OCI-LY3 (cell line): ENCODE measurements at regions not wholly inside any gene's neighbourhood (a gene's known extent, or its start where the extent isn't known, plus 50 kb on each side); places are given as distances from the start of the nearest gene placed in this dataset.

Experiments
- EZH2phosphoT487 ChIP-seq: fragments of 200-600 bp; shearing (Covaris generic); IDR thresholded peaks from 2 replicates; pipeline ENCODE4 v1.6.1; 2018; ENCODE audit warnings: antibody characterized with exemption, mixed run types, low read depth
- TF ChIP-seq, protein P1 (sequence below): fragments of 200-600, 300-600 bp; sonication (generic); IDR thresholded peaks from 2 replicates; pipeline ENCODE4 v1.5.1; 2014; ENCODE audit warnings: antibody characterized with exemption, low read length, low read depth

GRCh38 chr7:91720260-91720937, 160.1 kb downstream of the MTERF1 start:
- TF ChIP-seq, protein P1, sequence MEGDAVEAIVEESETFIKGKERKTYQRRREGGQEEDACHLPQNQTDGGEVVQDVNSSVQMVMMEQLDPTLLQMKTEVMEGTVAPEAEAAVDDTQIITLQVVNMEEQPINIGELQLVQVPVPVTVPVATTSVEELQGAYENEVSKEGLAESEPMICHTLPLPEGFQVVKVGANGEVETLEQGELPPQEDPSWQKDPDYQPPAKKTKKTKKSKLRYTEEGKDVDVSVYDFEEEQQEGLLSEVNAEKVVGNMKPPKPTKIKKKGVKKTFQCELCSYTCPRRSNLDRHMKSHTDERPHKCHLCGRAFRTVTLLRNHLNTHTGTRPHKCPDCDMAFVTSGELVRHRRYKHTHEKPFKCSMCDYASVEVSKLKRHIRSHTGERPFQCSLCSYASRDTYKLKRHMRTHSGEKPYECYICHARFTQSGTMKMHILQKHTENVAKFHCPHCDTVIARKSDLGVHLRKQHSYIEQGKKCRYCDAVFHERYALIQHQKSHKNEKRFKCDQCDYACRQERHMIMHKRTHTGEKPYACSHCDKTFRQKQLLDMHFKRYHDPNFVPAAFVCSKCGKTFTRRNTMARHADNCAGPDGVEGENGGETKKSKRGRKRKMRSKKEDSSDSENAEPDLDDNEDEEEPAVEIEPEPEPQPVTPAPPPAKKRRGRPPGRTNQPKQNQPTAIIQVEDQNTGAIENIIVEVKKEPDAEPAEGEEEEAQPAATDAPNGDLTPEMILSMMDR = no peak
- no peak for TF ChIP-seq EZH2phosphoT487
